Right hindlimb (tissue), 1 donor: ENCODE measurements at regions not wholly inside any gene's neighbourhood (a gene's known extent, or its start where the extent isn't known, plus 50 kb on each side); places are given as distances from the start of the nearest gene placed in this dataset.
A peak's percentile ranks its signal among the peaks of the same experiment; 100 is the strongest.

ENCODE experiments used
- DNase-seq: peaks from one replicate; pipeline ENCODE4 v3.0.0-alpha.2; 2018

DNA sequence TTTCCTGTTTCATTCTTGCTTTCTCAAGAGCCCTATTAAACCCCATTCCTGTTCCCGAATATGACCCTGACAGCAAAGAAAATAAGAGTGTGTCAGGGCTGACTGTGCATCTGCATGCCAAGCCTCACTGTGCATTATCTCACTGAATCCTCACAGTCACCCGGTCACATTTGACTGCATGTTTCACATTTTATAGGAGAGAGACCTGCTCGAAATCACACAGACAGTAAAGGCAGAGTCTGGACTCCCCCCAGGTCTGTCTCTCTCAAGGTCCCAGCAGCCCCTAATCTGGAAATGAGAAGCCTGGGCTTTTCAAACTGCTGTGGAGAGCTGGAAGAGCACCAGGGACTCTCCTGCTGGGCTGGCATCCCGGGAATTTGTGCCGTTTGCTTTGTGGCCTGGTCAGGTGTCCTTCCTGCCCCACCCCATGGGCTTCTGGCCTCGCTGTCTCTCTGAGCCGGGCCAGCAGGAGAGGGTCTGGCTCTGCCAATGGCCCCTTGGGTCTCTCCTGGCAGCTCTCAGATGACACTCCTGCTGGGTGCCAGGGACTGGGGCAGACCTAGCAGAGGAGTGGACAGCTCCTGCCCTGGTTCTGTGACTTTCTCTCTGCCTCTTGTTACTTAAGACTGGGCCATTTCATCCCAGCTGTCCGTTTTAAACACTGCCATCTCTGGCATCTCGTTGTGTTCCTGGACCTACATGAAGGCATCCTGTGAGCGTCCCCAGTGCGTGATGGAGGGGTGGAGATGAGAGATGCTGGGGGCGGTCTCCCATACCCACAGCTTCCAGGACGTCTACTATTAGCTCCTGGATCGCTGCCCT lies 173.6 kb downstream of the ARHGAP12 start:
- peak; percentile 43 for DNase-seq

DNA sequence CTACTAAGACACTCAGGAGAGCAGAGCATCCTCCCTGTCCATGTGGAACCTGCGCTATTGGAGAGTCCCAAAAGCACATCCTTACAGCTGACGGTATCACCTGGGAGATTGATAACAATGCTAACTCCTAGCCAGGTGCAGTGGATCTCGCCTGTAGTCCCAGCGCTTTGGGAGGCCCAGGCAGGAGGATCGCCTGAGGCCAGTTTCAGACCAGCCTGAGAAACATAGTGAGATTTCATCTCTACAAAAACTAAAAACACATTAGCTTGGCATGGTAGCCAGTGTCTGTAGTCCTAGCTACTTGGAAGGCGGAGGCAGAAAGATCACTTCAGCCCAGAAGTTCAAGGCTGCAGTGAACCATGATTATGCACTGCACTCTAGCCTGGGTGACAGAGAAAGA lies 174.9 kb downstream of the ARHGAP12 start:
- DNase-seq: no peak

DNA sequence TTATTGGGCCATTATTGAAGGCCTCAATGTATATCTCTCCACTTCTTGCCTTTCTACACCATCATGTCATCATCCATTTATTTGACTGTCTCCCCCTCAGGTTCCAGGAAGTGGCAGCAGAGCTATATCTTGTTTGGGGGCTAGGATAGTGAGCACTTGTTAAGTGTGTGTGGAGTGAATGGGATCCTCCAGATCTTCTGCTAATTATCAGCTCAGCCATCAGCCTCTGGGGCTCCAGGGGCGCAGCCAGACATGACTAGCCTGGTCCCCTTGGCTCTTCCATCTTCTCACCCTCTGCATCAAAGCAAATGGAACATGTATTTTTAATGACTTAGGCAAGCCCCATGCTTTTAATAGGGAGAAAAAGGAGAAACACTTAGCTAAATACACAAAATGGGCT lies 176.5 kb downstream of the ARHGAP12 start:
- DNase-seq: no peak

DNA sequence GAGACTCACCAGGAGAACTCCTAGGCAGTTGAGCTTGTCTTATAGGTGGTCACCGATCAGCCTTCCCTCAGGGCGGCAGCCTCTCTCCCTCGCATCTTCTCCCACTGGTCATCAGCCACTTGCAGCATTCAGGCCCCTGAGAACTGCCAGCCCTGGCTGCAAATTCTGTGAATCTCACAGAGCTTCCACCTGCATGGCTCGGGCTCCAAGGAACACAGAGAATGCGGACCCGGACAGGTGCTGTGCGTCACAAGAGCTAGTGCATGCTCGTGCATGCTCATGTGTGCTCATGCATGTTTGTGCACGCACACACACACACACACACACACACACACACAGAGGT lies 176.9 kb downstream of the ARHGAP12 start:
- DNase-seq: no peak

DNA sequence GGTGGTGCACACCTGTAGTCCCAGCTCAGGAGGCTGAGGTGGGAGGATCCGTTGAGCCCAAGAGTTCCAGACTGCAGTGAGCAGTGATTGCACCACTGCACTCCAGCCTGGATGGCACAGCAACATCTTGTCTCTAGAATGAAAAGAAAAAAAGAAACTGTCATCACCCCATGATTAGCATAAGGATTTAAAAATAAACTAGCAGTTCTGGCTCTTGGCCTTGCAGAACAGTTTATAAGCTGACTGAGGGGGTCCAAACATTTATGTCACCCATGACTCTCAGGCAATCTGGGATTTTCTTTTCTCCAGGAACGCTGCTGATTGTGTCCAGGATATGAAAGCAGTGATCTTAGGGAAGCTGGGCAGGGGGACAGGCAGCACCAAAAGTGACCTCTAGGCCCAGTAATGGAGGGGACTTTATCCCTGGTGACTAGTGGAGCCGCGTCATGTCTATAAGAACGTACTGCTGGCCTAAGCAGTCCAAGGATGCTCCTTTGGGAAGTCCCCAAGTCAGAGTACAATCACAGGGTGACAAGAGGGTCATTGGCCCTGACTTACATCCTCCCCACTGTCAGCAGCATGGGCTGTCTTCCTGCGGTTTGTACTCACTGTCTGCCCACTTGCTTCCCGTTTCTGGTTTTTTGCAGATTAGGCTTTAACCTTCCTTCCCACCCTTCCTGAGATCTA lies 177.4 kb downstream of the ARHGAP12 start:
- no peak for DNase-seq

DNA sequence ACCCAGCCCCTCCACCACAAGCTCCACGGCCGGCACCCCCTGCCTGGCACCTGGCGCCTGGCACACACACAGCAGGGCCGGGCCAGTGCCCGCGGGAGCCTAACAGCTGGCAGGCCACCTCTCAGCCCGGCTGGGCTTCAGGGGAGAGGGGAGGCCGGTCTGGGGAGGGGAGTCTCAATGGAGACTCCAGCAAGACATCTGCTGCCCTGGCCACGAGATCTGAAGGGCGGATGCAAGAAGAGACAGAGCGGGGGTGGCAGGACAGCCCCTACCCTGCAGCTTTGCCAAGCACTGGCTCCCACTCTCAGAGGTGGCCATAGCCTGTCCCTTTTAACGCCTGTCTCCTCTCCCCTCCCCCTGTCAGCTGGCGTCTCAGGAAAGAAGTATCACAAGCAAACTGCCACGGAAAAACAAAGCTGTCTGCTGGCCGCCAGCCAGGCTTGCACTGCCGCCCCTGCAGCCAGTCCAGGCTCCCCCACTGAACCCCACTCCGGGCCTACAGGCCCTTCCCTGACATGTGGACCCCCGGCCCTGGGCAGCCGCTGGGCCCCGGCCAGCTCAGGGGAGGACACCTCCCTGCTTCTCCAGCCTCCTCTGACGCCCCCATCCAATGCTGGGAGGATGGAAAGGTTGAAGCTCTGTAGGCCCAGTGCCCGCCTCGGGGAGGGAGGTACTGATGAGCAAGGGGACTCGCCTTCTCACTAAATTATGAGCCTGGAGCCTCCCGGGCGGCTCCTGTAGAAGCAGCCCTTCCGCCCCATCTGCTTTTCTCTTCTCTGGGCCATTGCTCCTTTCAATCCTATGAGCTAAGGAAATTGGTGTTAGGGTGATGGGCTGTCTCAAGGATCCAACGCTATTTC lies 178.4 kb downstream of the ARHGAP12 start:
- DNase-seq: peak; percentile 91

DNA sequence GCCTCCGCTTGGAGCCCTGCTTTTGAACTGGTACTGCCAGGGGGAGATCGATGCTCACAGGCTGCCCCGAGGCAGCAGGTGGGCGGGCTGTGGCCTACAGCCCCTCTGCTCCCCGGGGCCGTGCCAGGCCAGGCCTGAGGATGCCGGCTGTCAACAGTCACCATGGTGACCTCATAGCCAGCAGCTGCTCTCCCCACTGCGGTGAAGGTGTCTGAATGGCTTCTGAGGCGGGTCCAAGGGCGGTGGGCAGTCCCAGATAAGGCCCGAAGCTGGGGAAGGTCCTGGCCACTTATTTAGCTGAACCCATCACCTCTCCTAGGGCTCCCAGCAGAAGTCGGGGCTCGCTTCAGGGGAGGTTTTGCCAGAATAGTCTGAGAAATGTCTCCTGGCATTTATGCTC lies 179.3 kb downstream of the ARHGAP12 start:
- DNase-seq: peak; percentile 74

DNA sequence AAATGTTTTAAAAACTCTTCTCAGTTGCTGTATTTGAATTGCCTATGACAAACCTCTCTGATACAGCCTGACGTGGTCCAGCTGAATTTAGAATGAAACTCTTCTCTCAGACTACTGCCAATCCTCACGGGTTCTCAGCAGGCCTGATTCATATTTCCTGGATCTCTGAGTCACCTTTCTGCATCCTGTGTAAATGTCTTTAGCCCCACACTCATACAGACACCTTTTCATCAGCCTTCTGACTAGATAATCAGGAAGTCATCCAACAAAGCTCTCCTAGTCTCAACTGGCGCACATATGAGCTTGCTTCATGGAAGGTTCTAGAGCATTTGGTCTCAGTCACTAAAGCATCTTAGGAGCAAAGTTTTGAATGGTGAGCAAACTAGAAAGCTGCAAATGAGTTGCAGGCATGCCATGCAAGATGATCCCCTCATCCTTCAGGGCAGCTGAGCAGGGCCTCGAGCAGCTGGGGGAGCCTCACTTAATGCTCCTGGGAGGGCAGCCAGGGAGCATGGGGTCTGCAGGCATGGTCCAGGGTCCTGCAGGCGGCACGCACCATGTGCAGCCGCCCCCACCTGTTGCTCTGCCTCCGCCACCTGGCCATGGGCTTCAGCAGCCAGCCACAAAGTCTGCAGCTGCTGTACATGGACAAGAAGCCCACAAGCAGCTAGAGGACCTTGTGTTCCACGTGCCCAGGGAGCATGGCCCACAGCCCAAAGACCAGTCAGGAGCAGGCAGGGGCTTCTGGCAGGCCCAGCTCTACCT lies 182.8 kb downstream of the ARHGAP12 start:
- DNase-seq: peak; percentile 83

DNA sequence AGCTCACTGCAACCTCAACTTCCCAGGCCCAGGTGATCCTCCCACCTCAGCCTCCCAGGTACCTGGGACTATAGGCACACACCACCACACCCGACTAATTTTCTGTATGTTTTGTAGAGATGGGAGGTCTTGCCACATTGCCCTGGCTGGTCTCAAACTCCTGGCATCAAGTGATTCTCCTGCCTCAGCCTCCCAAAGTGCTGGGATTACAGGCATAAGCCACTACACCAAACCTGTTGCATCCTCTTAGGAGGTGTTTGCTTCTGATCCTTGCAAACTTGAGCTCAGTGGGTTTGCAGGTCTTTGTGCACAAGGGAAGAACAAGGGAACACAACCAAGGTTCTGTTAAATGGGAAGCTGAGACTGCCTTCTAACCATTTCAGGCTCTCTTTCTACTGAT lies 184.6 kb downstream of the ARHGAP12 start:
- DNase-seq: no peak

DNA sequence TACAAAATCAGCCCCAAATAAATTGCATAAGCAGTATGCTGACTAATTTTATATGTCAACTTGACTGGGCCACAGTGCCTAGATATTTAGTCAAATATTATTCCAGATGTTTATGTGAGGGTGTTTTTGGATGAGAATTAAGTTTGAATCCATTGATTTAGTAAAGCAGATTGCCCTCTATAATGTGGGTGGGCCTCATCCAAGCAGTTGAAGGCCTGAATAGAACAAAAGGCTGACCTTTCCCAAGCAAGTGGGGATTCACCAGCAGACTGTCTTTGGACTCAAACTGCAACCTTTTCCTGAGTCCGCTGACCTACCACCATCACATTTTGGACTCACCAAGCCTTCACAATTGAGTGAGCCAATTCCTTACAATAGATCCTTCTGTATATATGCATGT lies 186.4 kb downstream of the ARHGAP12 start:
- DNase-seq: no peak

DNA sequence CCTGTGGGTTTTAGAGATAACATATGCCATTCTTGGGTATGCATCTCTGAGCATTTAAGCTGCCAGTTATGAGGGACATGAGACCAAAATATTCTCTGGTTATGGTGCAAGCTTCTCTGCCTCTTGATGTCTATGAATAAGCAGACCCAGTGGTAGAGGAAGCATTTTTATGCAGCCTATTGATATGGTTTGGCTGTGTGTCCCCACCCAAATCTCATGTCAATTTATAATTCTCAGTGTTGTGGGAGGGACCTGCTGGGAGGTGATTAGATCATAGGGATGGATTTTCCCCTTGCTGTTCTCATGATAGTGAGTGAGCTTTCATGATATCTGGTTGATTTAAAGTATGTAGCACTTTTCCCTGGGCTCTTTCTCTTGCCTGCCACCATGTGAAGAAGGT lies 187.2 kb downstream of the ARHGAP12 start:
- DNase-seq: no peak

DNA sequence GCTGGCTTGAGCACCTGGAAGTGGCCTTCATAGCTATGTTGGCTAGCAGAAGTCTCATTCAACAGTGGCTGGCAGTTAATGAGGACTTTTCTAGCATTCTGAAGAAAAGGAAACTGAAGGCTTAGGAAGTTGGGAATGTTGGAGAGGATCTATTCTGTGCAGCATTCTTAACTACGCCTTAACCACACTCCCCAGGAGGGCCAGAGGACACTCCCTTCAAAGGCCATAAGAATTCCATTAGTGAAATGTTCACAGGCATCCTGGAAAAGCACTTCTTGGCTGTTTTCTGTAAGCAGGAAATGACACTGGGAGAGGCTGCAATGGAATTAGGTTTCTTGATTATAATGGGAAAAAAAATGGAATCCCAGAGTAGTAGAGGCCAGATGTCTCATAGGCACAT lies 188.9 kb downstream of the ARHGAP12 start:
- DNase-seq: peak; percentile 71

DNA sequence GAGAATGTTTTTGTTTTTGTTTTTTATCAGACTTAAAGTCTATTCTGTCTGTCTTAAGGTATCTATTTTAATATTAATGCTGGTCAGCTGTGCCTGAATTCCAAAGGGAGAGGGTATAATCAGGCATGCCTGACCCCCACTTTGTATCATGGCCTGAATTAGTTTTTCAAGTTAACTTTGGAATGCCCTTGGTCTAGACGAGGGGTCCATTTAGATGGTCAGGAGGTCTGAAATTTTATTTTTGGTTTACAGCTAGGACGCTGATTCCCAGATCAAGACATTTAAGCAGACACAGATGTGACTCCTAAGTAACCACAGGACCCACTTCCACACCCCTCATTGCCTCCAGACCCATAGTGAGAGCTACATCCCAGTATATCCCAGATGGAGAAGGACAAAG lies 189.5 kb downstream of the ARHGAP12 start:
- DNase-seq: no peak

DNA sequence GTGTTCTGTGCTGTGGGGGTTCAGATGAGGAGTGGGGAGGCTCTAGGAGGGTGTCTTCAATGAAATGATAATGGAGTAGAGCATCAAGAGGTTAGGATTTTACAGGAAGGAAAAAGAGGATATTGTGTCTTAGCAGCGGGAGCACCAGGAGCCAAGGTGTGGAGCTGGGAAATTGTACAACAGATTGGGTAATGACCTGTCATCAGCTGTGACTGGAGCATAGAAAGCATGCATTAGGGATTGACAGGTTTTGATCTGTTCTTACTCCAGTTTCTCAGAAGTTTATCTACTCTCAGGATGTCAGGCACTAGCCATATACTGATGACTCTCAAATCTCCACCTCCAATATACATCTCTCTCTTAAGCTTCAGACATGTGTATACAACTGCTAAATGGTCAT lies 196.9 kb downstream of the ARHGAP12 start:
- no peak for DNase-seq

DNA sequence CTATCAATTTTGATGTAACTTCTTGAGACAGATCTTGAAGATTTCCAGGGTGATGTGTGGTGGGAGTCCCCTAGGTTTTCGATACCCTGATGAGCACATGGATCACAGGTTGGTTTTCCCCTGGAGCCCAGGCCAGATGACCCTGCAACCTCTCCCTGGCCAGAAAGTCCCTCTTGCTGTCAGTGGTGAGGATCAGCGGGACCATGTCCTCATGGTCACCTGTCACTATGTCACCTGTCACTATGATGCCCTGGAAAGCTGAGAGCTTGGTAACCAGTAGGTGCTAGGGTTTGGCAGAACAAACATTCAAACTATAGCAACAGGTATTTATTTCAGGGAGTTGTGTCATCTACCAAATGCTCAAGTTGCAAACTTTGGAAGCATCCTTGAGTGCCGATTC lies 197.9 kb downstream of the ARHGAP12 start:
- no peak for DNase-seq

DNA sequence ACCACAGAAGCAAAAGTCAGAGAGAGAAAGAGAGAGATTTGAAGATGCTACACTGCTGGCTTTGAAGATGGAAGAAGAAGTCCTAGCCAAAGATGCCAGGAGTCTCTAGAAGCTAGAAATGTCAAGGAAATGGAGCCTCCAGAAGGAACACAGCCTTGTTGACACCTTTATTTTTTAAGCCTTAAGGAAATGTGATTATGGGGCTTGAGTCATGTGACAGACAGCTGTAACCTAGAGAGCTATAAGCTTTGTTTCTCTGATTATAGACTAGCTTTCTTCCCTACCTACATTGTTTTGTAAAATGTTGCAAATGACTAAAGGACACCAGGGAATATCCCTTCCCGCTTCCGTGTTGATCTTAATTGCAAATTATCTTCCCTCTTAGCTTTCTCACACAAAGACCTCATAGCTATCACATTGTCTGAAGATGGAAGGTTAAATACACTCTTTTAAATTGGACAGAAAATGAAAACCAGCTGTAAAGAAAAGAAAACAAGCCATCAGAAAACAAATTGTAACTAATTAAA lies 199.9 kb downstream of the ARHGAP12 start:
- no peak for DNase-seq

DNA sequence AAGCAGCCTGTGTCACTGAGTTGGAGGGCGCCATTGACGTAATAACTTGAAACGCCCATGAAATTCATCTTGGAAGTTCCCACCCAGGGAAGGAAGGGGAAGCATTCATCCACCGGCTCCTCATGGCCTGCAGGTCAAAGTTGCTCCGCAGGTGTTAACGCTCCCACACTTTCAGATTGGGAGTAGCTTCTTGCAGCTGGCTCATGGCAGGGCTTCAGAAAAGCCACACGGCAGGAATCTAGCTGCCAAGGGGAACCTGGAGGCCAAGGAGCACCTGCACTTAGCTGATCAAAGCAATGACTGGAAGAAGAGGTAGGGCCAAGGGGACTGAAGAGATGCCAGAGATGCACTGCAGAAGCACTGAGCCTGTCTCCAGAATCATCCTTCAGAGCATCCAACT lies 203.2 kb downstream of the ARHGAP12 start:
- no peak for DNase-seq

DNA sequence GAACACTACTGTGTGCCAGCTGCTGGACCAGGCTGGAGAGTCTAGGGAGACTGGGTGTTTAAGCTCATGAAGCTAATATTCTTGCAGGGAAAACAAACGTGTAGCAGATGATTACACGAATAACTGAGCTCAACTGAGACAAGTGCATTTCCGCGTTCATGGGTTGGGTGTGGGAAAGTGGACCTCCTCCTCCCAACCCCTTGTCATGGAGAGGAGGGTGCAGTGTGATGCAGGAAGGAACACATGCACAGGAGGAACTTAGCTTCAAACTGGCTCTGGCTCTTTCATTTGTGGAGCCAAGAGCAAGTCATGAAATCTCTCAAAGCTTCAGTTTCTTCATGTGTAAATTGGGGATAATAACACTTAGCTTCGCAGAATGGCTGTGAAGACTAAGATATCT lies 204.3 kb downstream of the ARHGAP12 start:
- DNase-seq: no peak

DNA sequence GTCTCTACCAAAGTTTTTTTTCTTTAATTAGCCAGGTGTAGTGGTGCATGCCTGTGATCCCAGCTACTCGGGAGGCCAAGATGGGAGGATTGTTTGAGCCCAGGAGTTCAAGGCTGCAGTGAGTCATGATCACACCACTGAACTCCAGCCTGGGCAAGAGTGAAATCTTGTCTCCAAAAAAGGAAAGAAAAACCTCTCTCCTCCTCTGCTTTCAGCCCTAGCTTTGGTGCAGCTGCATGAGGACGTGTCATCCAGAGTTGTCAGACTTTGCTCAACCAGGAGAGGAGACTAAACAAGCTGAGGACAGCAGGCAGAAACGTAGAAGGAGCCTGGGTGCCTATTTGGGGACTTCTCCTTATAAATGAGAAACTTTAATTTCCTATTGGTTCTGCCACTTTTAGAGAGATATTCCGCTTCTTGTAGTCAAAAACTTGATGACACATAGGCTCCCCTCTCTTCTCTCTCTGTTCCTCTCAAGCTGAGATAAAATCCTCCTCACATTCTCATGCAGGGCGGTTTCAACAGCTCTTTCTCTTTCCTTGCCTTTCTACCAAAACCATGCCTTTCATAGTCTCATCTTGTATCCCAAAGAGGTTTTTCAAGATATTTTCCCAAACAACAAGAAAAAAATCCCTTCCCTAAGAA lies 205.4 kb downstream of the ARHGAP12 start:
- DNase-seq: no peak

DNA sequence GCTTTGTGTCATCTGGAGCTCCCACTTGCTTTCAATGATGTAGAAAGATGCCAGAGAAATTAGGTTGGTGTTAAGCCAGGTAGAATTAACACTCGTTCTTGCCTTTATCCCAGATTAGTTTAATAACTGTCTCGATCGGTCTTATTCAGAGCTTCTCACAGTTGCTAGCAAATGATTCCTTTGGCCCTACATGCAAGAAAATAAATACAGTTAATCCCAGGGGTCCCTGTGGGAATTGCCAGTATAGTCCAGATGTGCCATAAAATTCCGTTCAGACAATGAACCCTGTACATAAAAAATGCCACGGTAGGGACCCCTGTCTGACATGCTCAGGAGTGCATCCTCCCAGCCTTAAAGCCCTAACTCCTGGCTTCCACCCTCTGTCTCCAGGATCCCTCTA lies 207.5 kb downstream of the ARHGAP12 start:
- no peak for DNase-seq

DNA sequence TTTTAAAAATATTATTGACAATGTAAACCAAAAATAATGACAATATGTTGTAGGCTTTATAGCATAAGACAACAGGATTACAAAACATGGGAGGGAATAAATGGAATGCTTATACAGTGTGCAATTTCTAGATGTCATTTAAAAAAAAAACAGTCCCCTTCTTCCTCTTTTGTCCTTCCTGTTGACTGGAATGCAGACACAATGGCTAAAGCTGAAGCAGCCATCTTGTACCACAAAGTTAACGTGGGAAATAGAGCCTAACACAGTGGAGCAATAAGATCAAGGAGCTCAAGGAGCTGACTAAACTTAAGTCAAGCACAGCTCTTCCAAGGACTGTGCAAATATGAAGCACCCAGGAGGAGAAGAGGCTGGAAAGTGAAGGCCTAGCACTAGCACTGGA lies 208.1 kb downstream of the ARHGAP12 start:
- DNase-seq: no peak

DNA sequence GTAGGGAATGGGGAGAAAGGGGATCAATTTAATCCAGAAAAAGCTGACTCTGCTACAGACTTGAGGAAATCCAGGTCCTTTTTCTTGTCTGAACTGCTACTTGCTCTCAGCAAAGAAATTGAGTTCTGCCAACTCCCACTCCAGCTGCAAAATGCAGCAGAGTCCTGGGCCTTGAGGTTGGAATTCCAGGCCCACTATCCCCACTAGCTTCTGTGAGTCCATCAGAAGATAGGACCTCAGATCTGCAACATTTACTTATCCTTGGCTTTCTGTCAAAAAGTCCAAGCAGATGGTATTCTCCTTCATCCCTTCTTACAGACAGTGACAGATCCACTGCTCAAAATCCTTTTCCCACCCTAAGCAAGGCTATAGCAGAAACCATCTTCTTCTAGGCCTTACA lies 219.2 kb downstream of the ARHGAP12 start:
- DNase-seq: no peak
